OCI-LY1 (cell line): ENCODE measurements at regions not wholly inside any gene's neighbourhood (a gene's known extent, or its start where the extent isn't known, plus 50 kb on each side); places are given as distances from the start of the nearest gene placed in this dataset.

Source experiments
- H2AFZ ChIP-seq: fragments of 200-600 bp; sonication (generic), shearing (Covaris generic); 2 replicates; pipeline ENCODE4 v1.6.0; 2014; ENCODE audit warnings: antibody characterized with exemption, mild to moderate bottlenecking, low read length
- H3F3A ChIP-seq: fragments of 200-600 bp; sonication (generic), shearing (Covaris generic); 2 replicates; pipeline ENCODE4 v1.6.0; 2014; ENCODE audit warnings: mild to moderate bottlenecking, antibody characterized with exemption, low read length, moderate library complexity; ENCODE audit not compliant: insufficient read depth
- H3K27ac ChIP-seq: fragments of 200-600 bp; sonication (generic); 2 replicates; pipeline ENCODE4 v1.5.1; 2014; ENCODE audit warnings: low read length, mixed run types, mild to moderate bottlenecking, low read depth; ENCODE audit not compliant: poor library complexity, severe bottlenecking
- H3K27me3 ChIP-seq: fragments of 200-600 bp; sonication (generic); 2 replicates; pipeline ENCODE4 v1.6.0; 2014; ENCODE audit warnings: antibody characterized with exemption, mild to moderate bottlenecking, low read length, moderate library complexity; ENCODE audit not compliant: insufficient read depth
- H3K36me3 ChIP-seq: fragments of 200-600 bp; sonication (generic); 2 replicates; pipeline ENCODE4 v1.6.1; 2014; ENCODE audit warnings: mild to moderate bottlenecking, antibody characterized with exemption, low read length, moderate library complexity, mixed read lengths; ENCODE audit not compliant: insufficient read depth
- H3K4me1 ChIP-seq: fragments of 200-600 bp; sonication (generic); 2 replicates; pipeline ENCODE4 v1.5.1; 2014; ENCODE audit warnings: mild to moderate bottlenecking, low read length, moderate library complexity; ENCODE audit not compliant: insufficient read depth, severe bottlenecking
- H3K4me2 ChIP-seq: fragments of 200-600 bp; sonication (generic), shearing (Covaris generic); 2 replicates; pipeline ENCODE4 v1.6.1; 2014; ENCODE audit warnings: low read length
- H3K4me3 ChIP-seq: fragments of 200-600 bp; sonication (generic); 2 replicates; pipeline ENCODE4 v1.5.1; 2014; ENCODE audit warnings: low read length, low read depth, mild to moderate bottlenecking, mixed read lengths; ENCODE audit not compliant: poor library complexity, severe bottlenecking
- H3K79me2 ChIP-seq: fragments of 200-600 bp; shearing (Covaris generic); 2 replicates; pipeline ENCODE4 v1.6.1; 2016; ENCODE audit warnings: mixed run types, low read length, mixed read lengths; ENCODE audit not compliant: insufficient read depth
- H3K9ac ChIP-seq: fragments of 200-600 bp; sonication (generic), shearing (Covaris generic); 2 replicates; pipeline ENCODE4 v1.6.1; 2014; ENCODE audit warnings: mild to moderate bottlenecking, low read length, mixed read lengths
- H3K9me2 ChIP-seq: fragments of 200-600 bp; sonication (generic), shearing (Covaris generic); 2 replicates; pipeline ENCODE4 v1.6.1; 2014; ENCODE audit warnings: low read depth, mild to moderate bottlenecking, low read length, mixed read lengths
- H3K9me3 ChIP-seq: fragments of 200-600 bp; shearing (Covaris generic); 2 replicates; pipeline ENCODE4 v1.6.1; 2014; ENCODE audit warnings: low read length, mixed read lengths
- H4K20me1 ChIP-seq: fragments of 200-600 bp; sonication (generic), shearing (Covaris generic); 2 replicates; pipeline ENCODE4 v1.6.0; 2016; ENCODE audit warnings: mild to moderate bottlenecking, low read length; ENCODE audit not compliant: insufficient read depth
- CTCF ChIP-seq: fragments of 200-600 bp; sonication (generic), shearing (Covaris generic); IDR thresholded peaks from 2 replicates; pipeline ENCODE4 v1.5.1; 2017; ENCODE audit warnings: mild to moderate bottlenecking, antibody characterized with exemption, low read length, moderate library complexity, mixed read lengths
- EZH2 ChIP-seq: fragments of 200-600 bp; sonication (generic), shearing (Covaris generic); IDR thresholded peaks from 2 replicates; pipeline ENCODE4 v1.8.0; 2017; ENCODE audit warnings: borderline replicate concordance, mixed run types, mild to moderate bottlenecking, antibody characterized with exemption, low read length, moderate library complexity, mixed read lengths

DNA sequence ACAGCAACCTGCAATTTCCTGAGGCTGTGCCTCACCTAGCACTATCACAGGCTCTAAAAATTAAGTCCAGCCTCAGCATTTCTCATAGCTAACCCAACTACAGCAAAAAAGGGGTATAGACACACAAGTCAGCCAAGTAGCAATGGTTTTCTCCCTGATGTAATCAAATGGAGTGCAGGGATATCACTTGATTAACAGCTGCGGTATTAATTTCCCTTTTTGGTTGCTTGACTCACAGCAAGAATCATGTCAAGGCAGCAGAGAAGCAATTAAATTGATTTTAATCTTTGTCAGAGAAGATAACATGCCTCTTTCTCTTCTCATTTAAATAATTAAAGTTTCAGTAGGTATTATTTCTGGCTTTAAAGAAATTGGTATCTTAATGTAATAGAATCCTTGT is 278.9 kb downstream of the RWDD3 start:
- H3K4me1 ChIP-seq, result no peaks in the 10 kb centered on the region
- H3K79me2 ChIP-seq, result no peaks in the 10 kb centered on the region
- H3K9me3 ChIP-seq, result no peaks in the 10 kb centered on the region
- TF ChIP-seq CTCF (no peak), EZH2 (no peak)
- H4K20me1 ChIP-seq, result no peaks in the 10 kb centered on the region
- no peaks in the 10 kb centered on the region for H3K9me2 ChIP-seq
- H3K36me3 ChIP-seq, result no peaks in the 10 kb centered on the region
- no peak overlapping the region for H2AFZ ChIP-seq
- H3K9ac ChIP-seq, result no peak overlapping the region
- no peak overlapping the region for H3K4me3 ChIP-seq
- H3K27ac ChIP-seq, result no peak overlapping the region
- no peak overlapping the region for H3K4me2 ChIP-seq
- H3K27me3 ChIP-seq, result no peaks in the 10 kb centered on the region
- no peaks in the 10 kb centered on the region for H3F3A ChIP-seq

GRCh38 chr1:95517506-95517905 is 283.5 kb downstream of the RWDD3 start:
- Histone ChIP-seq H2AFZ (no peak overlapping the region), H3K36me3 (no peaks in the 10 kb centered on the region), H3K9me2 (no peaks in the 10 kb centered on the region), H3K9ac (no peak overlapping the region), H3F3A (no peaks in the 10 kb centered on the region), H3K27me3 (no peaks in the 10 kb centered on the region), H4K20me1 (no peaks in the 10 kb centered on the region), H3K4me2 (no peak overlapping the region), H3K4me1 (no peaks in the 10 kb centered on the region), H3K79me2 (no peaks in the 10 kb centered on the region), H3K27ac (no peak overlapping the region), H3K9me3 (no peaks in the 10 kb centered on the region), H3K4me3 (no peak overlapping the region)
- TF ChIP-seq EZH2 (no peak), CTCF (no peak)

- Histone ChIP-seq H3K79me2 (no peaks in the 10 kb centered on the region), H3F3A (no peaks in the 10 kb centered on the region), H3K4me2 (no peak overlapping the region), H2AFZ (no peak overlapping the region), H3K9me2 (no peaks in the 10 kb centered on the region), H3K27ac (no peak overlapping the region), H4K20me1 (no peaks in the 10 kb centered on the region), H3K36me3 (no peaks in the 10 kb centered on the region), H3K4me1 (no peaks in the 10 kb centered on the region), H3K27me3 (no peaks in the 10 kb centered on the region), H3K4me3 (no peak overlapping the region), H3K9ac (no peak overlapping the region), H3K9me3 (no peaks in the 10 kb centered on the region)
- TF ChIP-seq CTCF (no peak), EZH2 (no peak)
Observed at GRCh38 chr1:95518310-95518709, 284.3 kb downstream of the RWDD3 start.
